ENCODE measurements at regions not wholly inside any gene's neighbourhood (a gene's known extent, or its start where the extent isn't known, plus 50 kb on each side); places are given as distances from the start of the nearest gene placed in this dataset.

DNA sequence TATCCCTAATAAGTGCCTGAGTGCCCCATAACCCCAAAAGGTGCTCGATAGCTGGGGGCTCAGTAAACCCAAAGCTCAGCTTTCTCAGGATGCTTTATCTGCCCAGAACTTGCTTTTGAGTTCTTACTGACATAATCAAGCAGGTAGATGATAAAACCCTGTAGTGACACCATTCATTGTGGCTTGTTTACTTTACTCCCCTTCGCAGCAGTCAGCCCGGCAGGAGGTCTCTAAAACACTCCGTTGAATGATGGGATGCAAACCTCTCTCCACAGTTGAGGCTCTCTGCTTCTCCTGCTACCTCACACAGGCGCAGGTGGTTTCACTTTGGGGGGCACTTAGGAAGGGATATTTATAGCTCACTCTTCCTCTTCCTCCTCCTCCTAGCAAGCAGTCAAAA is 349.4 kb downstream of the HLX start:
- no peak for DNase-seq
- 33 to 41% methylated on average over 5 of the region's 5 CpGs for WGBS, 2 donors

DNA sequence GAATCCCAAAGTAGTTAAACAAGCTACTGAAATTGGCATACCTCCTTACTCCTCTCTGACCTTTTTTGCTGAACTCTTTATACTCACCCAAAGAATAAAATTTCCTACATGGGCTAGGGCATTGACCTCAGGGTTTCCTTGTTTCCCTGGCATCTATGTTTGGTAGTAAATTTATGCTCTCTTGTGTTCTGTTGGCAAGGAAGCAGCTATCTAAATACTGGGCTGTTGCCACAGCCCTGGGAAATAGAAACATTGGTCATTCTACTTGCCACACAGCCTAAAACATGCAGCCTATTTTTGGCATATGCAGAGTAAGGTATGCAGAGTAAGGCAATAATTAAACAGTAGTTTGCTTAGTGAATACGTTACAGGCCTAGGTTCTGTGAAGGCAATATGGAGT is 351.4 kb downstream of the HLX start:
- Histone ChIP-seq H3K4me1 (peaks cover 0 to 11% (median 2%) of the 10 kb centered on the region in 4 donors), H3K36me3 (no peaks in the 10 kb centered on the region), H3K27me3 (no peaks in the 10 kb centered on the region), H3K27ac (peak overlapping the region in 1 of 4 donors; percentile 42), H3K9me3 (no peaks in the 10 kb centered on the region), H3K4me3 (no peak overlapping the region)
- WGBS, 2 donors: 41 to 65% methylated on average over 1 of the region's 1 CpG
- ATAC-seq (ENCODE audit: low FRiP score in 2 of 2) (peak in 1 of 2 donors; percentile 40), DNase-seq (no peak)
- TF ChIP-seq, protein P1, sequence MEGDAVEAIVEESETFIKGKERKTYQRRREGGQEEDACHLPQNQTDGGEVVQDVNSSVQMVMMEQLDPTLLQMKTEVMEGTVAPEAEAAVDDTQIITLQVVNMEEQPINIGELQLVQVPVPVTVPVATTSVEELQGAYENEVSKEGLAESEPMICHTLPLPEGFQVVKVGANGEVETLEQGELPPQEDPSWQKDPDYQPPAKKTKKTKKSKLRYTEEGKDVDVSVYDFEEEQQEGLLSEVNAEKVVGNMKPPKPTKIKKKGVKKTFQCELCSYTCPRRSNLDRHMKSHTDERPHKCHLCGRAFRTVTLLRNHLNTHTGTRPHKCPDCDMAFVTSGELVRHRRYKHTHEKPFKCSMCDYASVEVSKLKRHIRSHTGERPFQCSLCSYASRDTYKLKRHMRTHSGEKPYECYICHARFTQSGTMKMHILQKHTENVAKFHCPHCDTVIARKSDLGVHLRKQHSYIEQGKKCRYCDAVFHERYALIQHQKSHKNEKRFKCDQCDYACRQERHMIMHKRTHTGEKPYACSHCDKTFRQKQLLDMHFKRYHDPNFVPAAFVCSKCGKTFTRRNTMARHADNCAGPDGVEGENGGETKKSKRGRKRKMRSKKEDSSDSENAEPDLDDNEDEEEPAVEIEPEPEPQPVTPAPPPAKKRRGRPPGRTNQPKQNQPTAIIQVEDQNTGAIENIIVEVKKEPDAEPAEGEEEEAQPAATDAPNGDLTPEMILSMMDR (IDR thresholded peaks at IDR 0.05): no peak
- TF ChIP-seq POLR2AphosphoS5 (IDR thresholded peaks at IDR 0.05): peak in 1 of 2 donors; percentile 26

More for the DNA sequence above, 349.4 kb downstream of the HLX start:
- Histone ChIP-seq H3K4me1 (peaks cover 0 to 11% (median 2%) of the 10 kb centered on the region in 4 donors), H3K36me3 (no peaks in the 10 kb centered on the region), H3K27me3 (no peaks in the 10 kb centered on the region), H3K27ac (no peak overlapping the region), H3K4me3 (no peak overlapping the region), H3K9me3 (peaks cover 0 to 2% (median under 1%) of the 10 kb centered on the region in 4 donors)
- TF ChIP-seq POLR2AphosphoS5 (IDR thresholded peaks at IDR 0.05) (no peak), EP300 (IDR thresholded peaks at IDR 0.05) (no peak), POLR2A (IDR thresholded peaks at IDR 0.05) (no peak)
- TF ChIP-seq, protein P1 (IDR thresholded peaks at IDR 0.05): no peak
- ATAC-seq (ENCODE audit: low FRiP score in 2 of 2): no peak

DNA sequence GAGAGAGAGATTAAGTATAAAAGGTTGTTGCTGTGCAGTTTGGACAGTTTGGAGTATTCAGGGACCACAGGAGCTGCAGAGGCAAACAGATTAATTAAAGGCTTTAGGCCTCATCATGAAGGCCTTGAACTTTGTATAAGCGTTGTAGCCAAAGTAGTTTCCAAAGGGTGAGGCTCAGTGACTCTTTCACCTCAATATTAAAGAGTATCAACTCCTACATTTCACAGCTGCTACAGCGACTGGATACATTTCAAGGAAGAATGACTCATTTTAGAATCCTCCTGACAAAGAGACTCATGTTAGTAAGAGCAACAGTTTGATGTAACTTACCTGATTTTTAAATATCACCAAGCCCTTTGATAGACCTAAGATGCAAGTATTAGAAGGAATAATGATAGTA is 355.5 kb downstream of the HLX start:
- DNase-seq (no peak), ATAC-seq (ENCODE audit: low FRiP score in 2 of 2) (no peak)
- Histone ChIP-seq H3K4me3 (no peak overlapping the region), H3K9me3 (no peaks in the 10 kb centered on the region), H3K27me3 (no peaks in the 10 kb centered on the region), H3K4me1 (peaks cover 0 to 11% (median 2%) of the 10 kb centered on the region in 4 donors), H3K36me3 (no peaks in the 10 kb centered on the region), H3K27ac (no peak overlapping the region)
- 75 to 78% methylated on average over 2 of the region's 2 CpGs for WGBS, 2 donors
- no peak for TF ChIP-seq EP300 (IDR thresholded peaks at IDR 0.05)
- no peak for TF ChIP-seq POLR2A (IDR thresholded peaks at IDR 0.05)
- TF ChIP-seq, protein P1 (IDR thresholded peaks at IDR 0.05): no peak
- no peak for TF ChIP-seq POLR2AphosphoS5 (IDR thresholded peaks at IDR 0.05)

DNA sequence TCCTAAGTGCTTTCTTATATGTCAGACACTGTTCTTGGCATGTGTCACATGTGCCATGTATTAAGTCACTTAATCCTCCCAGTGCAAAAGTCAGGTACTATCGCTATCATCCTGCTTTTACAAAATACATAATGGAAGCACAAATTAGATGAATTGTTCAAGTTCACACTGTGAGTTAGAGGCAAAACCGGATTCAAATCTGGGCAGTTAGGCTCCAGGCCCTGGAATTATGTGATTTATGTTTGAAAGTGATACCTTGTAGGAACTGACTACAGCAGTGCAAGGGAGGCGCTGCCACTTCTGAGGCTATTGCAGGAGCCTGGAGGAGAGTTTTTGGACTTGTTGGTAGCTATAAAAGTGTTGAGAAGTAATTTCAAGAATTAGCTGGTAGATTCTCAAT is 358.3 kb downstream of the HLX start:
- Histone ChIP-seq H3K4me3 (no peak overlapping the region), H3K27me3 (no peaks in the 10 kb centered on the region), H3K27ac (no peak overlapping the region), H3K36me3 (no peaks in the 10 kb centered on the region), H3K9me3 (no peaks in the 10 kb centered on the region), H3K4me1 (no peaks in the 10 kb centered on the region)
- DNase-seq (no peak), ATAC-seq (ENCODE audit: low FRiP score in 2 of 2) (no peak)
- 93 to 94% methylated on average over 3 of the region's 3 CpGs for WGBS, 2 donors
- no peak for TF ChIP-seq POLR2AphosphoS5 (IDR thresholded peaks at IDR 0.05)
- TF ChIP-seq, protein P1 (IDR thresholded peaks at IDR 0.05): no peak
- TF ChIP-seq POLR2A (IDR thresholded peaks at IDR 0.05): no peak
- TF ChIP-seq EP300 (IDR thresholded peaks at IDR 0.05): no peak

DNA sequence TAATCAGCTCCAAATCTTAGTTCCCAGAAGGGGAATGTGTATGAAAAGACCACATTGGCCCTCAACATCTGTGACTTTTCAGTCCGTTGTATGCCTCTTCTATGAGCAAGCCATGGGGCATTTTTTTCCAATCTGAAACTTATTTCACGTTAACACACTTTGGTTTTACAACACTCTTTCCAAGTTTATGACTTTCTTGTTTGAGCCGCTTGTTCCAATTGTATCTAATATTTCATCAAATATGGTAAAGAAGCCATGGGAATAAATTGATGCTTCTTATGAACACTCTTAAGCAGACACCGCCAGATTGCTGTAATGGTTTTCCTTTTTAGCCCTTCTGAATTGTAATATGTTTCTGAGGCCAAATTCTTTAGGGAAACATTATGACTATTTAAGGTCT is 359.9 kb downstream of the HLX start:
- WGBS, 2 donors: 93 to 95% methylated on average over 4 of the region's 4 CpGs
- H3K36me3 ChIP-seq: no peaks in the 10 kb centered on the region
- H3K4me1 ChIP-seq: no peaks in the 10 kb centered on the region
- H3K27ac ChIP-seq: no peak overlapping the region
- ATAC-seq (ENCODE audit: low FRiP score in 2 of 2) (no peak), DNase-seq (no peak)
- no peaks in the 10 kb centered on the region for H3K9me3 ChIP-seq
- no peaks in the 10 kb centered on the region for H3K27me3 ChIP-seq
- no peak for TF ChIP-seq POLR2AphosphoS5 (IDR thresholded peaks at IDR 0.05)
- TF ChIP-seq POLR2A (IDR thresholded peaks at IDR 0.05): no peak
- no peak for TF ChIP-seq EP300 (IDR thresholded peaks at IDR 0.05)
- TF ChIP-seq, protein P1 (IDR thresholded peaks at IDR 0.05): no peak
- no peak overlapping the region for H3K4me3 ChIP-seq

Data from upper lobe of left lung (tissue), 6 donors.